ENCODE measurements at regions not wholly inside any gene's neighbourhood (a gene's known extent, or its start where the extent isn't known, plus 50 kb on each side); places are given as distances from the start of the nearest gene placed in this dataset.

DNA sequence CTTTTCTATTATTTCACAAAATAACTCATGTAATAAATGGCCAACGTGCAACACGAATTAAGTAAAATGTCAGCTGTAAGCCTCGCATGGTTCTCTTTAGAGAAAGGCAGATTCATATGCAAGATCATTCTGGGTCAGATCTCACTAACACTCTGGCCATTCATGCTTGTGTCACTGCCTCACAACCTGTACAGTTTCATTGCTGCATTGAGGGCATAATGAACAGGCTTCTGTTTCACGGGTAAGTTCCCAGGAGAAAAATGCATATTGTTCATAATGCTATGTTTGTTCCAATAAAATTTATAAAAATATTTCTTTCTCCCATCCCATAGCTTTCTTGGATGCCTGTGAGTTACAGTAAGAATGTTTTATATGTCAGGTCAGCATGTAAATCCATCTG lies 734.0 kb upstream of the ANKRD30A start:
- no peak overlapping the region for H3K18ac ChIP-seq (ENCODE audit: low read depth, low read length)
- H3K27ac ChIP-seq (ENCODE audit: insufficient read depth, low read length) = no peak overlapping the region
- BruUV-seq (replicated peaks) = no TSS peak
- no peak overlapping the region for H2BK20ac ChIP-seq (ENCODE audit: low read depth, low read length)
- intact Hi-C loops (cut with micrococcal nuclease) (no loop called here), dilution Hi-C loops (cut with HindIII; ENCODE audit: low sequenced_read_pairs, unreplicated experiment) (no loop called here), in situ Hi-C loops (cut with MboI; ENCODE audit: low sequenced_read_pairs) (no loop called here)
- no peak overlapping the region for H3K14ac ChIP-seq (replicated peaks; ENCODE audit: low read depth, low read length)
- H3K79me1 ChIP-seq (ENCODE audit: low read depth in 1 of 2, low read length in 2 of 2) = no peaks in the 10 kb centered on the region
- no peak overlapping the region for H4K8ac ChIP-seq (ENCODE audit: low read depth in 2 of 2, low read length in 2 of 2)
- WGBS, 2 experiments (ENCODE audit: extremely low coverage in 2 of 2, insufficient read length in 1 of 2) = no CpG with 5 or more reads among the region's 4 CpGs
- no peak overlapping the region for H2BK120ac ChIP-seq (ENCODE audit: low read depth, low read length)
- no peaks in the 10 kb centered on the region for H3K27me3 ChIP-seq (ENCODE audit: control insufficient read depth, insufficient read depth, low read length)
- H2AK9ac ChIP-seq (replicated peaks; ENCODE audit: low read depth, low read length, poor library complexity) = no peak overlapping the region
- H2AFZ ChIP-seq (replicated peaks; ENCODE audit: low read length, poor library complexity) = no peak overlapping the region
- DNase-seq = no peak
- no peak overlapping the region for H2BK15ac ChIP-seq (ENCODE audit: low read depth, low read length)
- TF ChIP-seq MAZ (IDR thresholded peaks at IDR 0.05; ENCODE audit: borderline replicate concordance, low read depth, low read length) (no peak), POLR2A (IDR thresholded peaks at IDR 0.05; ENCODE audit: low read depth, low read length) (no peak), NFE2L2 (IDR thresholded peaks at IDR 0.05; ENCODE audit: low read depth, low read length) (no peak), BHLHE40 (IDR thresholded peaks at IDR 0.05; ENCODE audit: low read depth, low read length) (no peak), CHD1 (IDR thresholded peaks at IDR 0.05; ENCODE audit: low read depth, low read length) (no peak), FOS (IDR thresholded peaks at IDR 0.05; ENCODE audit: low read depth, low read length) (no peak), SMC3 (IDR thresholded peaks at IDR 0.05; ENCODE audit: low read depth, low read length) (no peak), MXI1 (IDR thresholded peaks at IDR 0.05; ENCODE audit: borderline replicate concordance, low read depth, low read length) (no peak), CTCF (conservative IDR thresholded peaks at IDR 0.05; ENCODE audit: low read depth, low read length) (no peak), CEBPB (IDR thresholded peaks at IDR 0.05; ENCODE audit: low read depth, low read length) (no peak)
- TF ChIP-seq, protein P1, sequence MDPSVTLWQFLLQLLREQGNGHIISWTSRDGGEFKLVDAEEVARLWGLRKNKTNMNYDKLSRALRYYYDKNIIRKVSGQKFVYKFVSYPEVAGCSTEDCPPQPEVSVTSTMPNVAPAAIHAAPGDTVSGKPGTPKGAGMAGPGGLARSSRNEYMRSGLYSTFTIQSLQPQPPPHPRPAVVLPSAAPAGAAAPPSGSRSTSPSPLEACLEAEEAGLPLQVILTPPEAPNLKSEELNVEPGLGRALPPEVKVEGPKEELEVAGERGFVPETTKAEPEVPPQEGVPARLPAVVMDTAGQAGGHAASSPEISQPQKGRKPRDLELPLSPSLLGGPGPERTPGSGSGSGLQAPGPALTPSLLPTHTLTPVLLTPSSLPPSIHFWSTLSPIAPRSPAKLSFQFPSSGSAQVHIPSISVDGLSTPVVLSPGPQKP (IDR thresholded peaks at IDR 0.05; ENCODE audit: borderline replicate concordance, low read depth, low read length) = no peak
- no peak overlapping the region for H3K9ac ChIP-seq (ENCODE audit: low read depth, low read length)
- no peaks in the 10 kb centered on the region for H4K20me1 ChIP-seq (ENCODE audit: insufficient read depth, low read length)
- no peaks in the 10 kb centered on the region for H3K9me1 ChIP-seq (ENCODE audit: insufficient read depth, low read length)
- H3K56ac ChIP-seq (ENCODE audit: extremely low read depth, insufficient read depth, low read length) = no peak overlapping the region
- no peak overlapping the region for H3K4ac ChIP-seq (ENCODE audit: low read depth, low read length)
- H4K5ac ChIP-seq (ENCODE audit: low read depth, low read length) = no peak overlapping the region
- no peak overlapping the region for H3K4me2 ChIP-seq (ENCODE audit: low read depth, low read length)
- no peak overlapping the region for H4K91ac ChIP-seq (ENCODE audit: insufficient read depth, low read depth, low read length)
- ChIA-PET CTCF (no interaction called here), POLR2A (ENCODE audit: unreplicated experiment) (no interaction called here)
- H2AK5ac ChIP-seq (ENCODE audit: low read depth, low read length) = no peak overlapping the region
- no peaks in the 10 kb centered on the region for H3K4me1 ChIP-seq (ENCODE audit: control insufficient read depth, insufficient read depth, low read length)
- H3K4me3 ChIP-seq (ENCODE audit: insufficient read depth, low read depth, low read length) = no peak overlapping the region
- no peak overlapping the region for H2BK5ac ChIP-seq (ENCODE audit: low read depth, low read length, poor library complexity, severe bottlenecking)
- H3K23ac ChIP-seq (ENCODE audit: low read depth, low read length) = no peak overlapping the region
- H3K9me3 ChIP-seq (ENCODE audit: control insufficient read depth, insufficient read depth, low read length) = no peaks in the 10 kb centered on the region
- no peak for ATAC-seq (ENCODE audit: low read depth)
- H3K36me3 ChIP-seq (ENCODE audit: control insufficient read depth, insufficient read depth, low read length) = no peaks in the 10 kb centered on the region

Measured in IMR-90 (cell line).